ENCODE measurements at regions not wholly inside any gene's neighbourhood (a gene's known extent, or its start where the extent isn't known, plus 50 kb on each side); places are given as distances from the start of the nearest gene placed in this dataset.

GRCh38 chr20:6295867-6296256 lies 173.0 kb upstream of the FERMT1 start:
- Mint-ChIP-seq H3K27me3 (ENCODE audit: insufficient read depth, unreplicated experiment) (no peaks in the 10 kb centered on the region), H3K9me3 (ENCODE audit: unreplicated experiment) (no peaks in the 10 kb centered on the region), H3K27ac (ENCODE audit: low read depth, unreplicated experiment) (no peak overlapping the region), H3K4me1 (ENCODE audit: insufficient read depth, unreplicated experiment) (peaks cover 6% of the 10 kb centered on the region), H3K4me3 (ENCODE audit: unreplicated experiment) (no peak overlapping the region), H3K36me3 (ENCODE audit: insufficient read depth, unreplicated experiment) (no peaks in the 10 kb centered on the region)
- no peak for DNase-seq (ENCODE audit: unreplicated experiment)
- ChIA-PET POLR2A (interaction anchor here (0.8 kb wide), 1 partner anchor 11 kb away, joined by 3 read pairs; no protein-coding TSS in a partner anchor), CTCF (interaction anchor here (0.6 to 0.7 kb wide), 2 partner anchors 10 to 262 kb away, joined by 3 read pairs; no protein-coding TSS in a partner anchor)
- no TSS peak for BruUV-seq (replicated peaks)
- no peak for TF ChIP-seq CTCF (IDR thresholded peaks at IDR 0.05; ENCODE audit: unreplicated experiment)
- intact Hi-C loops (cut with micrococcal nuclease) = no loop called here

- no peaks in the 10 kb centered on the region for H3K36me3 Mint-ChIP-seq (ENCODE audit: insufficient read depth, unreplicated experiment)
- TF ChIP-seq CTCF (IDR thresholded peaks at IDR 0.05; ENCODE audit: unreplicated experiment) = no peak
- DNase-seq (ENCODE audit: unreplicated experiment) = no peak
- POLR2A ChIA-PET = interaction anchor here (0.8 kb wide), 1 partner anchor 11 kb away, joined by 3 read pairs; no protein-coding TSS in a partner anchor
- intact Hi-C loops (cut with micrococcal nuclease) = no loop called here
- no peaks in the 10 kb centered on the region for H3K9me3 Mint-ChIP-seq (ENCODE audit: unreplicated experiment)
- H3K4me3 Mint-ChIP-seq (ENCODE audit: unreplicated experiment) = no peak overlapping the region
- no peaks in the 10 kb centered on the region for H3K27me3 Mint-ChIP-seq (ENCODE audit: insufficient read depth, unreplicated experiment)
- H3K4me1 Mint-ChIP-seq (ENCODE audit: insufficient read depth, unreplicated experiment) = peaks cover 6% of the 10 kb centered on the region
- no TSS peak for BruUV-seq (replicated peaks)
- CTCF ChIA-PET = interaction anchor here (0.7 kb wide), 1 partner anchor 11 kb away, joined by 3 read pairs; no protein-coding TSS in a partner anchor
- H3K27ac Mint-ChIP-seq (ENCODE audit: low read depth, unreplicated experiment) = no peak overlapping the region
These were observed 172.5 kb upstream of the FERMT1 start for GRCh38 chr20:6295127-6295866.

GRCh38 chr20:6287471-6287870 lies 164.6 kb upstream of the FERMT1 start:
- no peaks in the 10 kb centered on the region for H3K36me3 Mint-ChIP-seq (ENCODE audit: insufficient read depth, unreplicated experiment)
- POLR2A ChIA-PET = interaction anchor here (0.7 to 1.2 kb wide), 3 partner anchors 17 to 811 kb away, joined by 3 to 7 read pairs (median 3); no protein-coding TSS in a partner anchor
- CTCF ChIA-PET = interaction anchor here (0.6 kb wide), 2 partner anchors 11 to 479 kb away, joined by 3 to 5 read pairs; no protein-coding TSS in a partner anchor
- intact Hi-C loops (cut with micrococcal nuclease) = no loop called here
- no peak for TF ChIP-seq CTCF (IDR thresholded peaks at IDR 0.05; ENCODE audit: unreplicated experiment)
- no peak for DNase-seq (ENCODE audit: unreplicated experiment)
- H3K9me3 Mint-ChIP-seq (ENCODE audit: unreplicated experiment) = no peaks in the 10 kb centered on the region
- H3K27ac Mint-ChIP-seq (ENCODE audit: low read depth, unreplicated experiment) = no peak overlapping the region
- BruUV-seq (replicated peaks) = no TSS peak
- H3K4me1 Mint-ChIP-seq (ENCODE audit: insufficient read depth, unreplicated experiment) = no peaks in the 10 kb centered on the region
- no peaks in the 10 kb centered on the region for H3K27me3 Mint-ChIP-seq (ENCODE audit: insufficient read depth, unreplicated experiment)
- H3K4me3 Mint-ChIP-seq (ENCODE audit: unreplicated experiment) = no peak overlapping the region

GRCh38 chr20:6282642-6283041 lies 159.8 kb upstream of the FERMT1 start:
- DNase-seq (ENCODE audit: unreplicated experiment) = no peak
- Mint-ChIP-seq H3K36me3 (ENCODE audit: insufficient read depth, unreplicated experiment) (no peaks in the 10 kb centered on the region), H3K27ac (ENCODE audit: low read depth, unreplicated experiment) (no peak overlapping the region), H3K4me1 (ENCODE audit: insufficient read depth, unreplicated experiment) (no peaks in the 10 kb centered on the region), H3K27me3 (ENCODE audit: insufficient read depth, unreplicated experiment) (no peaks in the 10 kb centered on the region), H3K4me3 (ENCODE audit: unreplicated experiment) (no peak overlapping the region), H3K9me3 (ENCODE audit: unreplicated experiment) (no peaks in the 10 kb centered on the region)
- ChIA-PET CTCF (interaction anchor here (0.6 to 1.3 kb wide), 3 partner anchors 160 to 810 kb away, joined by 3 read pairs; no protein-coding TSS in a partner anchor), POLR2A (interaction anchor here (0.7 kb wide), 1 partner anchor 28 kb away, joined by 3 read pairs; no protein-coding TSS in a partner anchor)
- intact Hi-C loops (cut with micrococcal nuclease) = no loop called here
- TF ChIP-seq CTCF (IDR thresholded peaks at IDR 0.05; ENCODE audit: unreplicated experiment) = no peak
- BruUV-seq (replicated peaks) = no TSS peak
